Activated CD4-positive, alpha-beta T cell treated with anti-CD3 and anti-CD28 coated beads, Interleukin-2, amount 10 ng/mL, durations not matched to agents 7 days and 5 days (primary cell): ENCODE measurements at regions not wholly inside any gene's neighbourhood (a gene's known extent, or its start where the extent isn't known, plus 50 kb on each side); places are given as distances from the start of the nearest gene placed in this dataset.
A peak's percentile ranks its signal among the peaks of the same experiment; 100 is the strongest.
"Not testable (repeated sequence)": the region's sequence is repeated elsewhere in the genome, so short reads cannot be mapped to it uniquely, and the experiment has no call there.

Experiments used
- CTCF ChIA-PET: fragments of 350-600 bp; sonication (Branson Sonifier 250); formaldehyde crosslinking; loops from one replicate; lab custom pipeline; 2021; ENCODE audit warnings: antibody characterized with exemption; lab: Charles Lee
- POLR2A ChIA-PET: fragments of 350-600 bp; sonication (Branson Sonifier 250); formaldehyde crosslinking; loops from one replicate; lab custom pipeline; 2021; ENCODE audit warnings: antibody characterized with exemption; lab: Charles Lee
- DNase-seq: peaks from one replicate; pipeline ENCODE4 v3.0.0-alpha.2; 2020
- H3K27ac Mint-ChIP-seq: one replicate; pipeline ENCODE4 v1.8.0; 2021; ENCODE audit warnings: mild to moderate bottlenecking, moderate library complexity, mixed read lengths
- H3K27me3 Mint-ChIP-seq: one replicate; pipeline ENCODE4 v1.8.0; 2021; ENCODE audit warnings: mixed read lengths
- H3K36me3 Mint-ChIP-seq: one replicate; pipeline ENCODE4 v1.8.0; 2021; ENCODE audit warnings: low read depth, mixed read lengths
- H3K4me1 Mint-ChIP-seq: one replicate; pipeline ENCODE4 v1.8.0; 2021; ENCODE audit warnings: mixed read lengths
- H3K4me3 Mint-ChIP-seq: one replicate; pipeline ENCODE4 v1.8.0; 2021; ENCODE audit warnings: mild to moderate bottlenecking, moderate library complexity, mixed read lengths
- H3K9me3 Mint-ChIP-seq: one replicate; pipeline ENCODE4 v1.8.0; 2021; ENCODE audit warnings: mixed read lengths

- ChIA-PET POLR2A (no interaction called here), CTCF (interaction anchor here (0.5 to 1.4 kb wide), 2 partner anchors 11 to 254 kb away, joined by 3 to 4 read pairs; no protein-coding TSS in a partner anchor)
- DNase-seq: no peak
- Mint-ChIP-seq H3K27ac (no peak overlapping the region), H3K9me3 (no peaks in the 10 kb centered on the region), H3K4me3 (no peak overlapping the region), H3K4me1 (peaks cover 6% of the 10 kb centered on the region), H3K36me3 (no peaks in the 10 kb centered on the region), H3K27me3 (peaks cover 2% of the 10 kb centered on the region)
Observed at GRCh38 chr4:153094435-153094834, 109.8 kb upstream of the TRIM2 start.

- ChIA-PET POLR2A (no interaction called here), CTCF (interaction anchor here (1.1 to 6.3 kb wide), 3 partner anchors 8 to 11 kb away, joined by 3 to 39 read pairs (median 10); no protein-coding TSS in a partner anchor)
- peaks cover 10% of the 10 kb centered on the region for H3K27me3 Mint-ChIP-seq
- no peak for DNase-seq
- no peaks in the 10 kb centered on the region for H3K9me3 Mint-ChIP-seq
- no peak overlapping the region for H3K4me3 Mint-ChIP-seq
- peaks cover 3% of the 10 kb centered on the region for H3K4me1 Mint-ChIP-seq
- H3K36me3 Mint-ChIP-seq: no peaks in the 10 kb centered on the region
- no peak overlapping the region for H3K27ac Mint-ChIP-seq
Observed at GRCh38 chr4:153095448-153096204, 108.6 kb upstream of the TRIM2 start.

- ChIA-PET POLR2A (no interaction called here), CTCF (interaction anchor here (1.1 to 6.3 kb wide), 4 partner anchors 9 to 19 kb away, joined by 3 to 39 read pairs (median 6); no protein-coding TSS in a partner anchor)
- no peak for DNase-seq
- no peaks in the 10 kb centered on the region for H3K36me3 Mint-ChIP-seq
- no peak overlapping the region for H3K4me3 Mint-ChIP-seq
- no peaks in the 10 kb centered on the region for H3K9me3 Mint-ChIP-seq
- H3K27me3 Mint-ChIP-seq: peaks cover 15% of the 10 kb centered on the region
- no peak overlapping the region for H3K27ac Mint-ChIP-seq
- no peaks in the 10 kb centered on the region for H3K4me1 Mint-ChIP-seq
Observed at GRCh38 chr4:153096344-153096743, 107.9 kb upstream of the TRIM2 start.

DNA sequence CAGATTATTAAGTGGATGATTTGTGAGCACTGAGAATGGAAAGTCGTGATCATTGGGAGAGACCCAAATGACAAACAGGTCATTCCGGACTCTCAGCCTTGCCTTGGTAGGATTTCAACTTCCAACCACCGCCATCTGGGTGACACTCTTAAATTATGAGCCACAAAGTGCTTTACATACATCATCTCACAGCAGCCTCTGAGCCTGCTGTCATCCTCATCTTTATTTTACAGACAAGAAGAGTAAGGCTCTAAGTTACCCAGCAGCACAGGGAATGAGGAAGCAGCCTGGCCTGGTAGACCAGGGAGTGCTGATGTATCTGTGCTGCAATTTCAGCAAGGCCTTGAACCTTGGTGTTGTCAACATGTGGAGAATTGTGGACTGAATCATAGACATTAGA is 105.8 kb upstream of the TRIM2 start:
- Mint-ChIP-seq H3K27ac (no peak overlapping the region), H3K36me3 (no peaks in the 10 kb centered on the region), H3K4me3 (no peak overlapping the region), H3K27me3 (peaks cover 33% of the 10 kb centered on the region), H3K4me1 (no peaks in the 10 kb centered on the region), H3K9me3 (peaks cover 5% of the 10 kb centered on the region)
- ChIA-PET POLR2A (no interaction called here), CTCF (interaction anchor here (1.5 to 6.3 kb wide), 3 partner anchors 14 to 29 kb away, joined by 4 to 39 read pairs (median 5); no protein-coding TSS in a partner anchor)
- no peak for DNase-seq

GRCh38 chr4:153099391-153100140 is 104.7 kb upstream of the TRIM2 start:
- peaks cover 44% of the 10 kb centered on the region for H3K27me3 Mint-ChIP-seq
- H3K9me3 Mint-ChIP-seq: peaks cover 10% of the 10 kb centered on the region
- H3K4me1 Mint-ChIP-seq: peaks cover 8% of the 10 kb centered on the region
- DNase-seq: no peak
- peaks cover 3% of the 10 kb centered on the region for H3K36me3 Mint-ChIP-seq
- ChIA-PET CTCF (interaction anchor here (0.6 to 6.3 kb wide), 5 partner anchors 14 to 966 kb away, joined by 3 to 39 read pairs (median 4); no protein-coding TSS in a partner anchor), POLR2A (no interaction called here)
- no peak overlapping the region for H3K4me3 Mint-ChIP-seq
- H3K27ac Mint-ChIP-seq: no peak overlapping the region

DNA sequence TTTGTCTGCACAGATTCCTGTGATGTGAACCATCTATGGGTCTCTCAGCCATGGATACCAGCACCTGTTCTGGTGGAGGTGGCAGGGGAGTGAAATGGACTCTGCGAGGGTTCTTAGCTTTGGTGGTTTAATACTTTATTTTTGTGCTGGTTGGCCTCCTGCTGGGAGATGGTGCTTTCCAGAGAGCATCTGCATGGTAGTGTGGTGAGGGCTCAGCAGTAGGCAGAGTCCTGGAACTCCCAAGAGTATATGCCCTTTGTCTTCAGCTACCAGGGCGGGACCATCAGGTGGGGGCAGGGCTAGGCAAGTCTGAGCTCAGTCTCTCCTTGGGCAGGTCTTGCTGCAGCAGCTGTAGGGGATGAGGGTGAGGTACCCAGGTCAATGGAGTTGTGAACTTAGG is 97.5 kb upstream of the TRIM2 start:
- peaks cover 26% of the 10 kb centered on the region for H3K9me3 Mint-ChIP-seq
- CTCF ChIA-PET: interaction anchor here (1.7 to 2.4 kb wide), 2 partner anchors 10 to 18 kb away, joined by 5 to 10 read pairs; no protein-coding TSS in a partner anchor
- DNase-seq, POLR2A ChIA-PET, H3K4me3 Mint-ChIP-seq, H3K27ac Mint-ChIP-seq: not testable (repeated sequence)
- H3K36me3 Mint-ChIP-seq: peaks cover 16% of the 10 kb centered on the region
- peaks cover 11% of the 10 kb centered on the region for H3K4me1 Mint-ChIP-seq
- peaks cover 62% of the 10 kb centered on the region for H3K27me3 Mint-ChIP-seq

- DNase-seq: no peak
- peaks cover 11% of the 10 kb centered on the region for H3K4me1 Mint-ChIP-seq
- ChIA-PET CTCF (interaction anchor here (0.6 to 2.4 kb wide), 3 partner anchors 11 to 548 kb away, joined by 4 to 10 read pairs (median 5); no protein-coding TSS in a partner anchor), POLR2A (no interaction called here)
- H3K27me3 Mint-ChIP-seq: peaks cover 58% of the 10 kb centered on the region
- no peak overlapping the region for H3K4me3 Mint-ChIP-seq
- H3K9me3 Mint-ChIP-seq: peaks cover 26% of the 10 kb centered on the region
- no peak overlapping the region for H3K27ac Mint-ChIP-seq
- H3K36me3 Mint-ChIP-seq: peaks cover 16% of the 10 kb centered on the region
Observed at GRCh38 chr4:153107246-153107645, 97.0 kb upstream of the TRIM2 start.

- H3K4me3 Mint-ChIP-seq: no peak overlapping the region
- peaks cover 15% of the 10 kb centered on the region for H3K36me3 Mint-ChIP-seq
- peaks cover 6% of the 10 kb centered on the region for H3K4me1 Mint-ChIP-seq
- ChIA-PET CTCF (interaction anchor here (1.2 to 3.1 kb wide), 2 partner anchors 18 to 26 kb away, joined by 4 to 12 read pairs; no protein-coding TSS in a partner anchor), POLR2A (no interaction called here)
- H3K9me3 Mint-ChIP-seq: peaks cover 21% of the 10 kb centered on the region
- no peak for DNase-seq
- no peak overlapping the region for H3K27ac Mint-ChIP-seq
- peaks cover 37% of the 10 kb centered on the region for H3K27me3 Mint-ChIP-seq
Observed at GRCh38 chr4:153109296-153109849, 94.9 kb upstream of the TRIM2 start.

- DNase-seq: no peak
- H3K4me1 Mint-ChIP-seq: peaks cover 1% of the 10 kb centered on the region
- CTCF ChIA-PET: interaction anchor here (0.6 to 3.1 kb wide), 4 partner anchors 16 to 936 kb away, joined by 3 to 12 read pairs (median 4); no protein-coding TSS in a partner anchor
- H3K9me3 Mint-ChIP-seq: peaks cover 9% of the 10 kb centered on the region
- no peak overlapping the region for H3K4me3 Mint-ChIP-seq
- H3K36me3 Mint-ChIP-seq: peaks cover 6% of the 10 kb centered on the region
- H3K27me3 Mint-ChIP-seq: peaks cover 23% of the 10 kb centered on the region
- POLR2A ChIA-PET: no interaction called here
- H3K27ac Mint-ChIP-seq: no peak overlapping the region
Observed at GRCh38 chr4:153110739-153111138, 93.5 kb upstream of the TRIM2 start.

DNA sequence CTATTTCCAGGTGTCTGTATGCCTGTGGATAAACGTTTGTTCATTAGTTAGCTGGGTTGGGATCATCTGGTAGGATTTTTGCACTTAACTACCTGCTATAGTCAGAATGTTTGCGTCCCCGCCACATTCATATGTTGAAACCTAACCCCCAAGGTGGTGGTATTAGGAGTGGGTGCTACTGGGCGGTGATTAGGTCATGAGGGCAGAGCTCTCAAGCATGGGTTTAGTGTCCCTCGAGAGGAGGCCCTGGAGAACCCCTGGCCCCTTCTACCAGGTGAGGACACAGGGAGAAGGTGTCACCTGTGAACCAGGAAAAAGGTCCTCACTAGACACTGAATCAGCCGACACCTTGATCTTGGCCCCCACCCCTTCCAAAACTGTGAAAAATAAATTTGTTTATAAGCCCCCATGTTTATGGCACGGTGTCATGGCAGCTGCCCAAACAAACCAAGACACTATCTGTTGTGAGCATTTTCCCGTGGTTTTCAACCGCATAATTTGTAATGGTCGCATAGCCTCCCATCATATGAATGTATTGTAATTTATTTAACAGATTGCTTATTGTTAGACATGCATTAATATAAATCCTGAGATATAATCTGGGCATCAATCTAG is 92.7 kb upstream of the TRIM2 start:
- H3K36me3 Mint-ChIP-seq: no peaks in the 10 kb centered on the region
- CTCF ChIA-PET: interaction anchor here (0.6 to 3.1 kb wide), 4 partner anchors 15 to 936 kb away, joined by 3 to 12 read pairs (median 4); no protein-coding TSS in a partner anchor
- H3K9me3 Mint-ChIP-seq: peaks cover under 1% of the 10 kb centered on the region
- H3K27ac Mint-ChIP-seq: peak overlapping the region; percentile 50
- H3K4me3 Mint-ChIP-seq: no peak overlapping the region
- H3K27me3 Mint-ChIP-seq: peaks cover 15% of the 10 kb centered on the region
- POLR2A ChIA-PET: no interaction called here
- peaks cover 1% of the 10 kb centered on the region for H3K4me1 Mint-ChIP-seq
- DNase-seq: no peak

GRCh38 chr4:153112041-153112441 is 92.2 kb upstream of the TRIM2 start:
- no peaks in the 10 kb centered on the region for H3K36me3 Mint-ChIP-seq
- POLR2A ChIA-PET: no interaction called here
- peak overlapping the region; percentile 50 for H3K27ac Mint-ChIP-seq
- H3K4me3 Mint-ChIP-seq: no peak overlapping the region
- no peaks in the 10 kb centered on the region for H3K9me3 Mint-ChIP-seq
- H3K27me3 Mint-ChIP-seq: peaks cover 12% of the 10 kb centered on the region
- DNase-seq: peak; percentile 13
- H3K4me1 Mint-ChIP-seq: peaks cover 1% of the 10 kb centered on the region
- CTCF ChIA-PET: interaction anchor here (1.2 to 3.1 kb wide), 2 partner anchors 15 to 147 kb away, joined by 3 to 12 read pairs; no protein-coding TSS in a partner anchor
